OCI-LY7 (cell line): ENCODE measurements at regions not wholly inside any gene's neighbourhood (a gene's known extent, or its start where the extent isn't known, plus 50 kb on each side); places are given as distances from the start of the nearest gene placed in this dataset.

ENCODE experiments used
- BruUV-seq: library from RNA; stranded (reverse); fragments of 400-500 nt; replicated peaks from 2 replicates; lab custom pipeline; 2021; lab: Mats Ljungman, UMichigan
- CTCF ChIA-PET: fragments of 300-600 bp; sonication (Branson Sonifier 250); formaldehyde crosslinking; loops from one replicate; lab custom pipeline; 2022; ENCODE audit warnings: antibody characterized with exemption; ENCODE audit not compliant: unreplicated experiment; lab: Charles Lee
- POLR2A ChIA-PET: fragments of 300-600 bp; sonication (Branson Sonifier 250); formaldehyde crosslinking; loops from one replicate; lab custom pipeline; 2022; ENCODE audit warnings: antibody characterized with exemption; lab: Charles Lee
- DNase-seq: peaks from one replicate; pipeline ENCODE4 v3.0.0-alpha.2; 2015; ENCODE audit warnings: low spot score
- H2AFZ ChIP-seq: fragments of 200-600 bp; sonication (generic), shearing (Covaris generic); 2 replicates; pipeline ENCODE4 v1.6.1; 2014; ENCODE audit warnings: mild to moderate bottlenecking, antibody characterized with exemption, low read length, moderate library complexity
- H3K27ac ChIP-seq: fragments of 200-600 bp; sonication (generic); 2 replicates; pipeline ENCODE4 v1.5.1; 2014; ENCODE audit warnings: mixed run types, low read depth, mild to moderate bottlenecking, moderate library complexity, low read length, inconsistent platforms; ENCODE audit not compliant: poor library complexity, severe bottlenecking
- H3K36me3 ChIP-seq: fragments of 200-600 bp; sonication (generic); 2 replicates; pipeline ENCODE4 v1.6.1; 2014; ENCODE audit warnings: mild to moderate bottlenecking, antibody characterized with exemption, low read length, moderate library complexity, mixed read lengths; ENCODE audit not compliant: insufficient read depth
- H3K4me1 ChIP-seq: fragments of 200-600 bp; sonication (generic); 2 replicates; pipeline ENCODE4 v1.5.1; 2014; ENCODE audit warnings: mild to moderate bottlenecking, low read length; ENCODE audit not compliant: insufficient read depth, poor library complexity, severe bottlenecking
- H3K4me2 ChIP-seq: fragments of 200-600 bp; sonication (generic); 2 replicates; pipeline ENCODE4 v1.6.1; 2014; ENCODE audit warnings: mild to moderate bottlenecking, low read length
- H3K4me3 ChIP-seq: fragments of 200-600 bp; sonication (generic); 2 replicates; pipeline ENCODE4 v1.5.1; 2014; ENCODE audit warnings: mild to moderate bottlenecking, low read depth, low read length; ENCODE audit not compliant: poor library complexity, severe bottlenecking
- H3K79me2 ChIP-seq: fragments of 200-600 bp; sonication (generic); 2 replicates; pipeline ENCODE4 v1.6.1; 2016; ENCODE audit warnings: low read depth, mild to moderate bottlenecking, low read length, moderate library complexity, mixed read lengths; ENCODE audit not compliant: insufficient read depth
- H3K9me2 ChIP-seq: fragments of 200-600 bp; sonication (generic); 2 replicates; pipeline ENCODE4 v1.6.1; 2016; ENCODE audit warnings: mild to moderate bottlenecking, low read length, mixed read lengths; ENCODE audit not compliant: insufficient read depth
- H3K9me3 ChIP-seq: fragments of 200-600 bp; sonication (generic); 2 replicates; pipeline ENCODE4 v1.6.1; 2014; ENCODE audit warnings: mild to moderate bottlenecking, mixed run types, low read length, mixed read lengths
- H4K20me1 ChIP-seq: fragments of 200-600 bp; sonication (generic); 2 replicates; pipeline ENCODE4 v1.6.1; 2014; ENCODE audit warnings: mild to moderate bottlenecking, antibody characterized with exemption, low read length, moderate library complexity, mixed read lengths; ENCODE audit not compliant: insufficient read depth
- CTCF ChIP-seq: fragments of 200-600 bp; sonication (generic); conservative IDR thresholded peaks from 2 replicates; pipeline ENCODE4 v1.5.1; 2014; ENCODE audit warnings: mild to moderate bottlenecking, antibody characterized with exemption, low read length, moderate library complexity, mixed read lengths
- EZH2phosphoT487 ChIP-seq: fragments of 200-600 bp; sonication (generic); IDR thresholded peaks from 2 replicates; pipeline ENCODE4 v1.6.1; 2018; ENCODE audit warnings: low read depth, borderline replicate concordance, mild to moderate bottlenecking, mixed run types, antibody characterized with exemption, low read length, moderate library complexity, mixed read lengths
- intact Hi-C: fragments of 100-400 bp; cut with micrococcal nuclease; formaldehyde crosslinking; loops from one replicate; pipeline ENCODE4 v1.10.0; 2022; ENCODE audit not compliant: unreplicated experiment

DNA sequence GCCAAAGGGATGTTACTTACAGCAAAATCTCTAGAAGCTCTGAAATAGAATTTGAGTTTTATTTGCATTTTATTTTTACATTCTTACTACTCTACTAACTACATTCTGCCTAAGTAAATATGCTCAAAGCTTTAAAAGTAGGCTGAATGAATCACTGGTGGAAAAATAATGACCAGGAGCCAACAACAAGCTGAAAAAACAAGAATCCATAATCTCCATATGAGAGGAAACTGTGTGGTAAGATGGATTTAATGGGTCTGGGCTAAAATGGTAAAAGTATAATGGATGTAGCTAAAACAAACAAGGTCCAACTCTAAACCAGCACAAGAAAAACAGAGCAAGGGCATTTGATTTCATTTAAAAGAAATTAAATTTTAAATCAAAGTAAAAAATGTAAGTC, 525.8 kb upstream of the FTMT start:
- Histone ChIP-seq H3K27ac (no peak overlapping the region), H3K9me2 (no peaks in the 10 kb centered on the region), H3K79me2 (no peaks in the 10 kb centered on the region), H3K9me3 (no peaks in the 10 kb centered on the region), H4K20me1 (no peaks in the 10 kb centered on the region), H3K4me1 (no peaks in the 10 kb centered on the region), H3K4me3 (no peak overlapping the region), H3K36me3 (no peaks in the 10 kb centered on the region), H3K4me2 (no peak overlapping the region), H2AFZ (no peak overlapping the region)
- POLR2A ChIA-PET: interaction anchor here (1.0 kb wide), 1 partner anchor 9 kb away, joined by 3 read pairs; no protein-coding TSS in a partner anchor
- intact Hi-C loops: no loop called here
- no peak for DNase-seq
- CTCF ChIA-PET: no interaction called here
- BruUV-seq: no TSS peak
- TF ChIP-seq CTCF (no peak), EZH2phosphoT487 (no peak)

- Histone ChIP-seq H2AFZ (no peak overlapping the region), H3K4me3 (no peak overlapping the region), H4K20me1 (no peaks in the 10 kb centered on the region), H3K9me3 (no peaks in the 10 kb centered on the region), H3K79me2 (no peaks in the 10 kb centered on the region), H3K36me3 (no peaks in the 10 kb centered on the region), H3K4me2 (no peak overlapping the region), H3K9me2 (no peaks in the 10 kb centered on the region), H3K27ac (no peak overlapping the region), H3K4me1 (no peaks in the 10 kb centered on the region)
- intact Hi-C loops: no loop called here
- TF ChIP-seq EZH2phosphoT487 (no peak), CTCF (no peak)
- no peak for DNase-seq
- CTCF ChIA-PET: no interaction called here
- POLR2A ChIA-PET: no interaction called here
- no TSS peak for BruUV-seq
Measured at GRCh38 chr5:121350181-121350930, 501.3 kb upstream of the FTMT start.

- Histone ChIP-seq H3K4me3 (no peak overlapping the region), H3K9me2 (no peaks in the 10 kb centered on the region), H4K20me1 (no peaks in the 10 kb centered on the region), H3K27ac (no peak overlapping the region), H2AFZ (no peak overlapping the region), H3K79me2 (no peaks in the 10 kb centered on the region), H3K4me1 (no peaks in the 10 kb centered on the region), H3K4me2 (no peak overlapping the region), H3K9me3 (no peaks in the 10 kb centered on the region), H3K36me3 (no peaks in the 10 kb centered on the region)
- no peak for TF ChIP-seq CTCF
- no peak for TF ChIP-seq EZH2phosphoT487
- ChIA-PET CTCF (no interaction called here), POLR2A (interaction anchor here (0.7 kb wide), 1 partner anchor 9 kb away, joined by 3 read pairs; no protein-coding TSS in a partner anchor)
- DNase-seq: no peak
- intact Hi-C loops: no loop called here
- no TSS peak for BruUV-seq
Measured at GRCh38 chr5:121366515-121366914, 485.2 kb upstream of the FTMT start.
